Parathyroid adenoma (tissue), 2 donors: ENCODE measurements at regions not wholly inside any gene's neighbourhood (a gene's known extent, or its start where the extent isn't known, plus 50 kb on each side); places are given as distances from the start of the nearest gene placed in this dataset.

Experiments used
- H2AFZ ChIP-seq: fragments of 300-600 bp; sonication (generic); one replicate; pipeline ENCODE4 v1.7.0; 2017; ENCODE audit warnings: antibody characterized with exemption, mild to moderate bottlenecking
- H3K27ac ChIP-seq: fragments of 300-600 bp; sonication (generic); one replicate; pipeline ENCODE4 v1.7.0; 2017
- H3K27me3 ChIP-seq: fragments of 300-600 bp; sonication (generic); one replicate; pipeline ENCODE4 v1.7.0; 2017; ENCODE audit warnings: low read length; ENCODE audit not compliant: control insufficient read depth, insufficient read depth
- H3K36me3 ChIP-seq: fragments of 300-600 bp; sonication (generic); one replicate; pipeline ENCODE4 v1.7.0; 2017; ENCODE audit warnings: low read length; ENCODE audit not compliant: control insufficient read depth, insufficient read depth
- H3K4me1 ChIP-seq: fragments of 300-600 bp; sonication (generic); one replicate; pipeline ENCODE4 v1.7.0; 2017; ENCODE audit warnings: control low read depth
- H3K4me2 ChIP-seq: fragments of 300-600 bp; sonication (generic); one replicate; pipeline ENCODE4 v1.7.0; 2017; ENCODE audit warnings: low read length
- H3K4me3 ChIP-seq: fragments of 300-600 bp; sonication (generic); one replicate; pipeline ENCODE4 v1.7.0; 2017; ENCODE audit warnings: low read depth, low read length
- H3K79me2 ChIP-seq: fragments of 300-600 bp; sonication (generic); one replicate; pipeline ENCODE4 v1.7.0; 2017; ENCODE audit warnings: control low read depth
- H3K9ac ChIP-seq: fragments of 300-600 bp; sonication (generic); one replicate; pipeline ENCODE4 v1.7.0; 2017; ENCODE audit warnings: mild to moderate bottlenecking
- H3K9me3 ChIP-seq: fragments of 300-600 bp; sonication (generic); one replicate; pipeline ENCODE4 v1.7.0; 2017; ENCODE audit warnings: low read length; ENCODE audit not compliant: control insufficient read depth
- CTCF ChIP-seq: fragments of 300-600 bp; sonication (generic); IDR thresholded peaks from one replicate; pipeline ENCODE4 v1.7.0; 2017; ENCODE audit warnings: antibody characterized with exemption, mild to moderate bottlenecking
- donor health status: primary hyperparathyroidism.

GRCh38 chr19:27679905-27680304, 1533.0 kb downstream of the UQCRFS1 start:
- no peak overlapping the region for H3K4me2 ChIP-seq
- H2AFZ ChIP-seq = no peak overlapping the region
- H3K27me3 ChIP-seq = no peaks in the 10 kb centered on the region
- H3K9ac ChIP-seq = no peak overlapping the region
- no peaks in the 10 kb centered on the region for H3K79me2 ChIP-seq
- H3K9me3 ChIP-seq = no peaks in the 10 kb centered on the region
- H3K4me1 ChIP-seq = no peaks in the 10 kb centered on the region
- H3K27ac ChIP-seq = no peak overlapping the region
- no peak for TF ChIP-seq CTCF
- H3K36me3 ChIP-seq = no peaks in the 10 kb centered on the region
- no peak overlapping the region for H3K4me3 ChIP-seq

GRCh38 chr19:27679399-27679798, 1533.6 kb downstream of the UQCRFS1 start:
- Histone ChIP-seq H3K9me3 (no peaks in the 10 kb centered on the region), H3K9ac (no peak overlapping the region), H2AFZ (no peak overlapping the region), H3K27me3 (no peaks in the 10 kb centered on the region), H3K4me3 (no peak overlapping the region), H3K36me3 (no peaks in the 10 kb centered on the region), H3K4me1 (no peaks in the 10 kb centered on the region), H3K4me2 (no peak overlapping the region), H3K27ac (no peak overlapping the region), H3K79me2 (no peaks in the 10 kb centered on the region)
- TF ChIP-seq CTCF = no peak

GRCh38 chr19:27676877-27677276, 1536.1 kb downstream of the UQCRFS1 start:
- H3K27ac ChIP-seq = no peak overlapping the region
- TF ChIP-seq CTCF = no peak

GRCh38 chr19:27676334-27676733, 1536.6 kb downstream of the UQCRFS1 start:
- H3K9ac ChIP-seq = no peak overlapping the region
- no peak overlapping the region for H3K4me3 ChIP-seq
- TF ChIP-seq CTCF = no peak
- H3K27ac ChIP-seq = no peak overlapping the region
- no peak overlapping the region for H2AFZ ChIP-seq
- no peaks in the 10 kb centered on the region for H3K4me1 ChIP-seq
- H3K36me3 ChIP-seq = no peaks in the 10 kb centered on the region
- no peaks in the 10 kb centered on the region for H3K9me3 ChIP-seq
- H3K27me3 ChIP-seq = no peaks in the 10 kb centered on the region
- H3K4me2 ChIP-seq = no peak overlapping the region
- H3K79me2 ChIP-seq = no peaks in the 10 kb centered on the region

More at GRCh38 chr19:27676877-27677276, 1536.1 kb downstream of the UQCRFS1 start:
- no peaks in the 10 kb centered on the region for H3K4me1 ChIP-seq
- no peak overlapping the region for H2AFZ ChIP-seq
- no peak overlapping the region for H3K9ac ChIP-seq
- H3K79me2 ChIP-seq = no peaks in the 10 kb centered on the region
- no peaks in the 10 kb centered on the region for H3K36me3 ChIP-seq
- no peak overlapping the region for H3K4me3 ChIP-seq
- H3K4me2 ChIP-seq = no peak overlapping the region
- H3K27me3 ChIP-seq = no peaks in the 10 kb centered on the region
- no peaks in the 10 kb centered on the region for H3K9me3 ChIP-seq

DNA sequence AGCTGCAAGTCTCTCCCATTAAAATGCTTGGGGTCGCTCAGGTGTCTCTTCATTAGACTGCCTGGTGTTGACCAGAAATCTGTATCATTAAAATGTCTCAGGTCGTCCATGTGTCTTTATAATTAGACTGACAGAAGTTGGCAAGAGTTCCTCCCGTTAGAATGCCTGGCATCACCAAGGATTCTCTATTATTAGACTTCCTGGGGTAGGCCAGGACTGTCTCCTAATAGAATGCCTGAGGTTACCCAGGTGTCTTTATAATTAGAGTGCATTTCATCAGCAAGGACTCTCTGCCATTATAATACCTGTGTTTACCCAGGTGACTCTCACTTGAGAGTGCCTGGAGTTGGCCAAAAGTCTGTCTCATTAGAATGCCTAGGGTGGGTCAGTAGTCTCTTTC, 1537.2 kb downstream of the UQCRFS1 start:
- H3K79me2 ChIP-seq = no peaks in the 10 kb centered on the region
- no peaks in the 10 kb centered on the region for H3K36me3 ChIP-seq
- H3K27me3 ChIP-seq = no peaks in the 10 kb centered on the region
- no peak for TF ChIP-seq CTCF
- H2AFZ ChIP-seq = no peak overlapping the region
- H3K4me1 ChIP-seq = no peaks in the 10 kb centered on the region
- no peak overlapping the region for H3K4me3 ChIP-seq
- no peak overlapping the region for H3K4me2 ChIP-seq
- H3K9ac ChIP-seq = no peak overlapping the region
- no peaks in the 10 kb centered on the region for H3K9me3 ChIP-seq
- no peak overlapping the region for H3K27ac ChIP-seq
